HEK293 (cell line): ENCODE measurements at regions not wholly inside any gene's neighbourhood (a gene's known extent, or its start where the extent isn't known, plus 50 kb on each side); places are given as distances from the start of the nearest gene placed in this dataset.

ENCODE experiments used
- HOXA7 ChIP-seq: sonication (generic); formaldehyde crosslinking; IDR thresholded peaks from 2 replicates; pipeline ENCODE4 v1.8.1; 2022; ENCODE audit warnings: missing genetic modification reagents, borderline replicate concordance
- MZF1 ChIP-seq: fragments of 450-650 bp; formaldehyde crosslinking; IDR thresholded peaks from 2 replicates; pipeline ENCODE4 v1.5.1; 2017; ENCODE audit warnings: missing biosample characterization, missing genetic modification characterization, borderline replicate concordance
- PRDM1 ChIP-seq: fragments of 450-650 bp; formaldehyde crosslinking; IDR thresholded peaks from 2 replicates; pipeline ENCODE4; 2016; ENCODE audit warnings: missing biosample characterization, missing genetic modification characterization
- SP3 ChIP-seq: fragments of 450-650 bp; formaldehyde crosslinking; IDR thresholded peaks from 2 replicates; pipeline ENCODE4 v1.5.1; 2016; ENCODE audit warnings: missing biosample characterization, missing genetic modification characterization
- ZBTB17 ChIP-seq: fragments of 450-650 bp; formaldehyde crosslinking; IDR thresholded peaks from 2 replicates; pipeline ENCODE4 v1.5.1; 2016; ENCODE audit warnings: missing biosample characterization, missing genetic modification characterization
- ZBTB8A ChIP-seq: fragments of 450-650 bp; formaldehyde crosslinking; IDR thresholded peaks from 2 replicates; pipeline ENCODE4 v1.5.1; 2016; ENCODE audit warnings: missing biosample characterization, missing genetic modification characterization
- ZFP69B ChIP-seq: fragments of 450-650 bp; formaldehyde crosslinking; IDR thresholded peaks from 2 replicates; pipeline ENCODE4 v1.5.1; 2016; ENCODE audit warnings: missing biosample characterization, missing genetic modification characterization
- ZNF112 ChIP-seq: fragments of 450-650 bp; formaldehyde crosslinking; IDR thresholded peaks from 2 replicates; pipeline ENCODE4 v1.5.0; 2017; ENCODE audit warnings: missing biosample characterization, missing genetic modification characterization
- ZNF292 ChIP-seq: fragments of 450-650 bp; formaldehyde crosslinking; IDR thresholded peaks from 2 replicates; pipeline ENCODE4 v1.5.1; 2016; ENCODE audit warnings: low read depth, missing biosample characterization, missing genetic modification characterization, borderline replicate concordance
- ZNF302 ChIP-seq: fragments of 450-650 bp; formaldehyde crosslinking; IDR thresholded peaks from 2 replicates; pipeline ENCODE4 v1.5.1; 2016; ENCODE audit warnings: missing biosample characterization, missing genetic modification characterization, low read depth
- ZNF311 ChIP-seq: fragments of 450-650 bp; formaldehyde crosslinking; IDR thresholded peaks from 2 replicates; pipeline ENCODE4 v1.5.1; 2017; ENCODE audit warnings: missing biosample characterization, missing genetic modification characterization, borderline replicate concordance
- ZNF514 ChIP-seq: fragments of 450-650 bp; formaldehyde crosslinking; IDR thresholded peaks from 2 replicates; pipeline ENCODE4 v1.5.1; 2016; ENCODE audit warnings: missing biosample characterization, missing genetic modification characterization
- ZNF626 ChIP-seq: fragments of 450-650 bp; sonication (Bioruptor Pico); formaldehyde crosslinking; IDR thresholded peaks from 2 replicates; pipeline ENCODE4 v1.5.1; 2018; ENCODE audit warnings: missing biosample characterization, missing genetic modification characterization, inconsistent platforms
- ZNF677 ChIP-seq: fragments of 450-650 bp; IDR thresholded peaks from 2 replicates; pipeline ENCODE4 v1.5.0; 2018; ENCODE audit warnings: missing biosample characterization, mild to moderate bottlenecking, missing genetic modification characterization, moderate library complexity
- ZNF701 ChIP-seq: fragments of 450-650 bp; formaldehyde crosslinking; IDR thresholded peaks from 2 replicates; pipeline ENCODE4 v1.5.1; 2016; ENCODE audit warnings: missing biosample characterization, missing genetic modification characterization
- TF ChIP-seq, protein P1 (sequence below): fragments of 450-650 bp; formaldehyde crosslinking; IDR thresholded peaks from 2 replicates; pipeline ENCODE4 v1.5.1; 2016; ENCODE audit warnings: missing biosample characterization, missing genetic modification characterization
- TF ChIP-seq, protein P2 (sequence below): fragments of 450-650 bp; formaldehyde crosslinking; IDR thresholded peaks from 2 replicates; pipeline ENCODE4 v1.5.1; 2017; ENCODE audit warnings: missing biosample characterization, missing genetic modification characterization
- TF ChIP-seq, protein P3 (sequence below): fragments of 450-650 bp; formaldehyde crosslinking; IDR thresholded peaks from 2 replicates; pipeline ENCODE4 v1.5.1; 2016; ENCODE audit warnings: missing biosample characterization, missing genetic modification characterization, borderline replicate concordance
- TF ChIP-seq, protein P4 (sequence below): fragments of 450-650 bp; formaldehyde crosslinking; IDR thresholded peaks from 2 replicates; pipeline ENCODE4 v1.5.1; 2017; ENCODE audit warnings: missing biosample characterization, missing genetic modification characterization
- TF ChIP-seq, protein P5 (sequence below): fragments of 450-650 bp; formaldehyde crosslinking; IDR thresholded peaks from 2 replicates; pipeline ENCODE4 v1.5.1; 2017; ENCODE audit warnings: missing biosample characterization, missing genetic modification characterization
- TF ChIP-seq, protein P6 (sequence below): fragments of 450-650 bp; formaldehyde crosslinking; conservative IDR thresholded peaks from 2 replicates; pipeline ENCODE4 v1.5.1; 2016; ENCODE audit warnings: low read depth, missing biosample characterization, missing genetic modification characterization

DNA sequence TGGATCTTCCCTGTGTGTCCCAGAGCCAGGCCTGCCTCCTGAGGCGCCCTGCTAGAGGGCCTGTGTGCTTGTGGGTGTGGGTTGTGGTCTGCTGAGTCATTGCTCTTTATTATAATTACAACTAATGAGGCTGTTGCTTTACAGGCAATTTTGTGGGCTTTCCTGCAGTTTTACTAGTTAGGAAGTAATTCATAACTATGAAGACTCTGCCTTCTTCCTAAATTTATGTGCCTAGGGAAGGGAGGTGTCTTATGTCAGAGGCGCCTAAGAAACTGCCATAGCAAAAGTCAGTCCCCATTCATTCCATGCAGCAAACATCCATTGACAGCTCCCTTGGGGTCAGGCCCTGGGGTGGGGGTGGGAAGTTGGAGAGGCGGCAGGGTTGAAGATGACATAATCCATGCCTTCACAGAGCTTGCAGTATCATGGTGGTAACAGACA, 359.2 kb downstream of the IDS start (continued):
- TF ChIP-seq, protein P1, sequence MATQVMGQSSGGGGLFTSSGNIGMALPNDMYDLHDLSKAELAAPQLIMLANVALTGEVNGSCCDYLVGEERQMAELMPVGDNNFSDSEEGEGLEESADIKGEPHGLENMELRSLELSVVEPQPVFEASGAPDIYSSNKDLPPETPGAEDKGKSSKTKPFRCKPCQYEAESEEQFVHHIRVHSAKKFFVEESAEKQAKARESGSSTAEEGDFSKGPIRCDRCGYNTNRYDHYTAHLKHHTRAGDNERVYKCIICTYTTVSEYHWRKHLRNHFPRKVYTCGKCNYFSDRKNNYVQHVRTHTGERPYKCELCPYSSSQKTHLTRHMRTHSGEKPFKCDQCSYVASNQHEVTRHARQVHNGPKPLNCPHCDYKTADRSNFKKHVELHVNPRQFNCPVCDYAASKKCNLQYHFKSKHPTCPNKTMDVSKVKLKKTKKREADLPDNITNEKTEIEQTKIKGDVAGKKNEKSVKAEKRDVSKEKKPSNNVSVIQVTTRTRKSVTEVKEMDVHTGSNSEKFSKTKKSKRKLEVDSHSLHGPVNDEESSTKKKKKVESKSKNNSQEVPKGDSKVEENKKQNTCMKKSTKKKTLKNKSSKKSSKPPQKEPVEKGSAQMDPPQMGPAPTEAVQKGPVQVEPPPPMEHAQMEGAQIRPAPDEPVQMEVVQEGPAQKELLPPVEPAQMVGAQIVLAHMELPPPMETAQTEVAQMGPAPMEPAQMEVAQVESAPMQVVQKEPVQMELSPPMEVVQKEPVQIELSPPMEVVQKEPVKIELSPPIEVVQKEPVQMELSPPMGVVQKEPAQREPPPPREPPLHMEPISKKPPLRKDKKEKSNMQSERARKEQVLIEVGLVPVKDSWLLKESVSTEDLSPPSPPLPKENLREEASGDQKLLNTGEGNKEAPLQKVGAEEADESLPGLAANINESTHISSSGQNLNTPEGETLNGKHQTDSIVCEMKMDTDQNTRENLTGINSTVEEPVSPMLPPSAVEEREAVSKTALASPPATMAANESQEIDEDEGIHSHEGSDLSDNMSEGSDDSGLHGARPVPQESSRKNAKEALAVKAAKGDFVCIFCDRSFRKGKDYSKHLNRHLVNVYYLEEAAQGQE (tag by site-specific recombination), result no peak
- TF ChIP-seq ZBTB8A, result peak; percentile 55
- TF ChIP-seq, protein P2, sequence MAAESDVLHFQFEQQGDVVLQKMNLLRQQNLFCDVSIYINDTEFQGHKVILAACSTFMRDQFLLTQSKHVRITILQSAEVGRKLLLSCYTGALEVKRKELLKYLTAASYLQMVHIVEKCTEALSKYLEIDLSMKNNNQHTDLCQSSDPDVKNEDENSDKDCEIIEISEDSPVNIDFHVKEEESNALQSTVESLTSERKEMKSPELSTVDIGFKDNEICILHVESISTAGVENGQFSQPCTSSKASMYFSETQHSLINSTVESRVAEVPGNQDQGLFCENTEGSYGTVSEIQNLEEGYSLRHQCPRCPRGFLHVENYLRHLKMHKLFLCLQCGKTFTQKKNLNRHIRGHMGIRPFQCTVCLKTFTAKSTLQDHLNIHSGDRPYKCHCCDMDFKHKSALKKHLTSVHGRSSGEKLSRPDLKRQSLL (tag by site-specific recombination), result no peak
- TF ChIP-seq PRDM1 (tag by site-specific recombination), result no peak
- TF ChIP-seq ZNF112, result no peak
- TF ChIP-seq SP3 (tag by site-specific recombination), result no peak
- TF ChIP-seq HOXA7 (CRISPR knock-in tag), result no peak
- TF ChIP-seq, protein P3, sequence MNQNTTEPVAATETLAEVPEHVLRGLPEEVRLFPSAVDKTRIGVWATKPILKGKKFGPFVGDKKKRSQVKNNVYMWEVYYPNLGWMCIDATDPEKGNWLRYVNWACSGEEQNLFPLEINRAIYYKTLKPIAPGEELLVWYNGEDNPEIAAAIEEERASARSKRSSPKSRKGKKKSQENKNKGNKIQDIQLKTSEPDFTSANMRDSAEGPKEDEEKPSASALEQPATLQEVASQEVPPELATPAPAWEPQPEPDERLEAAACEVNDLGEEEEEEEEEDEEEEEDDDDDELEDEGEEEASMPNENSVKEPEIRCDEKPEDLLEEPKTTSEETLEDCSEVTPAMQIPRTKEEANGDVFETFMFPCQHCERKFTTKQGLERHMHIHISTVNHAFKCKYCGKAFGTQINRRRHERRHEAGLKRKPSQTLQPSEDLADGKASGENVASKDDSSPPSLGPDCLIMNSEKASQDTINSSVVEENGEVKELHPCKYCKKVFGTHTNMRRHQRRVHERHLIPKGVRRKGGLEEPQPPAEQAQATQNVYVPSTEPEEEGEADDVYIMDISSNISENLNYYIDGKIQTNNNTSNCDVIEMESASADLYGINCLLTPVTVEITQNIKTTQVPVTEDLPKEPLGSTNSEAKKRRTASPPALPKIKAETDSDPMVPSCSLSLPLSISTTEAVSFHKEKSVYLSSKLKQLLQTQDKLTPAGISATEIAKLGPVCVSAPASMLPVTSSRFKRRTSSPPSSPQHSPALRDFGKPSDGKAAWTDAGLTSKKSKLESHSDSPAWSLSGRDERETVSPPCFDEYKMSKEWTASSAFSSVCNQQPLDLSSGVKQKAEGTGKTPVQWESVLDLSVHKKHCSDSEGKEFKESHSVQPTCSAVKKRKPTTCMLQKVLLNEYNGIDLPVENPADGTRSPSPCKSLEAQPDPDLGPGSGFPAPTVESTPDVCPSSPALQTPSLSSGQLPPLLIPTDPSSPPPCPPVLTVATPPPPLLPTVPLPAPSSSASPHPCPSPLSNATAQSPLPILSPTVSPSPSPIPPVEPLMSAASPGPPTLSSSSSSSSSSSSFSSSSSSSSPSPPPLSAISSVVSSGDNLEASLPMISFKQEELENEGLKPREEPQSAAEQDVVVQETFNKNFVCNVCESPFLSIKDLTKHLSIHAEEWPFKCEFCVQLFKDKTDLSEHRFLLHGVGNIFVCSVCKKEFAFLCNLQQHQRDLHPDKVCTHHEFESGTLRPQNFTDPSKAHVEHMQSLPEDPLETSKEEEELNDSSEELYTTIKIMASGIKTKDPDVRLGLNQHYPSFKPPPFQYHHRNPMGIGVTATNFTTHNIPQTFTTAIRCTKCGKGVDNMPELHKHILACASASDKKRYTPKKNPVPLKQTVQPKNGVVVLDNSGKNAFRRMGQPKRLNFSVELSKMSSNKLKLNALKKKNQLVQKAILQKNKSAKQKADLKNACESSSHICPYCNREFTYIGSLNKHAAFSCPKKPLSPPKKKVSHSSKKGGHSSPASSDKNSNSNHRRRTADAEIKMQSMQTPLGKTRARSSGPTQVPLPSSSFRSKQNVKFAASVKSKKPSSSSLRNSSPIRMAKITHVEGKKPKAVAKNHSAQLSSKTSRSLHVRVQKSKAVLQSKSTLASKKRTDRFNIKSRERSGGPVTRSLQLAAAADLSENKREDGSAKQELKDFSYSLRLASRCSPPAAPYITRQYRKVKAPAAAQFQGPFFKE (tag by site-specific recombination), result no peak
- TF ChIP-seq, protein P4, sequence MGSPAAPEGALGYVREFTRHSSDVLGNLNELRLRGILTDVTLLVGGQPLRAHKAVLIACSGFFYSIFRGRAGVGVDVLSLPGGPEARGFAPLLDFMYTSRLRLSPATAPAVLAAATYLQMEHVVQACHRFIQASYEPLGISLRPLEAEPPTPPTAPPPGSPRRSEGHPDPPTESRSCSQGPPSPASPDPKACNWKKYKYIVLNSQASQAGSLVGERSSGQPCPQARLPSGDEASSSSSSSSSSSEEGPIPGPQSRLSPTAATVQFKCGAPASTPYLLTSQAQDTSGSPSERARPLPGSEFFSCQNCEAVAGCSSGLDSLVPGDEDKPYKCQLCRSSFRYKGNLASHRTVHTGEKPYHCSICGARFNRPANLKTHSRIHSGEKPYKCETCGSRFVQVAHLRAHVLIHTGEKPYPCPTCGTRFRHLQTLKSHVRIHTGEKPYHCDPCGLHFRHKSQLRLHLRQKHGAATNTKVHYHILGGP (tag by site-specific recombination), result no peak
- no peak for TF ChIP-seq ZNF626 (tag by site-specific recombination)
- TF ChIP-seq ZNF514, result no peak
- TF ChIP-seq ZNF677 (tag by site-specific recombination), result no peak
- no peak for TF ChIP-seq ZNF311 (tag by site-specific recombination)
- TF ChIP-seq MZF1 (tag by site-specific recombination), result no peak
- no peak for TF ChIP-seq ZNF701
- TF ChIP-seq, protein P5, sequence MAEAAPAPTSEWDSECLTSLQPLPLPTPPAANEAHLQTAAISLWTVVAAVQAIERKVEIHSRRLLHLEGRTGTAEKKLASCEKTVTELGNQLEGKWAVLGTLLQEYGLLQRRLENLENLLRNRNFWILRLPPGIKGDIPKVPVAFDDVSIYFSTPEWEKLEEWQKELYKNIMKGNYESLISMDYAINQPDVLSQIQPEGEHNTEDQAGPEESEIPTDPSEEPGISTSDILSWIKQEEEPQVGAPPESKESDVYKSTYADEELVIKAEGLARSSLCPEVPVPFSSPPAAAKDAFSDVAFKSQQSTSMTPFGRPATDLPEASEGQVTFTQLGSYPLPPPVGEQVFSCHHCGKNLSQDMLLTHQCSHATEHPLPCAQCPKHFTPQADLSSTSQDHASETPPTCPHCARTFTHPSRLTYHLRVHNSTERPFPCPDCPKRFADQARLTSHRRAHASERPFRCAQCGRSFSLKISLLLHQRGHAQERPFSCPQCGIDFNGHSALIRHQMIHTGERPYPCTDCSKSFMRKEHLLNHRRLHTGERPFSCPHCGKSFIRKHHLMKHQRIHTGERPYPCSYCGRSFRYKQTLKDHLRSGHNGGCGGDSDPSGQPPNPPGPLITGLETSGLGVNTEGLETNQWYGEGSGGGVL (tag by site-specific recombination), result peak; percentile 26; the same call in 1 of the 2 replicates
- no peak for TF ChIP-seq ZNF292 (tag by site-specific recombination)
- TF ChIP-seq, protein P6, sequence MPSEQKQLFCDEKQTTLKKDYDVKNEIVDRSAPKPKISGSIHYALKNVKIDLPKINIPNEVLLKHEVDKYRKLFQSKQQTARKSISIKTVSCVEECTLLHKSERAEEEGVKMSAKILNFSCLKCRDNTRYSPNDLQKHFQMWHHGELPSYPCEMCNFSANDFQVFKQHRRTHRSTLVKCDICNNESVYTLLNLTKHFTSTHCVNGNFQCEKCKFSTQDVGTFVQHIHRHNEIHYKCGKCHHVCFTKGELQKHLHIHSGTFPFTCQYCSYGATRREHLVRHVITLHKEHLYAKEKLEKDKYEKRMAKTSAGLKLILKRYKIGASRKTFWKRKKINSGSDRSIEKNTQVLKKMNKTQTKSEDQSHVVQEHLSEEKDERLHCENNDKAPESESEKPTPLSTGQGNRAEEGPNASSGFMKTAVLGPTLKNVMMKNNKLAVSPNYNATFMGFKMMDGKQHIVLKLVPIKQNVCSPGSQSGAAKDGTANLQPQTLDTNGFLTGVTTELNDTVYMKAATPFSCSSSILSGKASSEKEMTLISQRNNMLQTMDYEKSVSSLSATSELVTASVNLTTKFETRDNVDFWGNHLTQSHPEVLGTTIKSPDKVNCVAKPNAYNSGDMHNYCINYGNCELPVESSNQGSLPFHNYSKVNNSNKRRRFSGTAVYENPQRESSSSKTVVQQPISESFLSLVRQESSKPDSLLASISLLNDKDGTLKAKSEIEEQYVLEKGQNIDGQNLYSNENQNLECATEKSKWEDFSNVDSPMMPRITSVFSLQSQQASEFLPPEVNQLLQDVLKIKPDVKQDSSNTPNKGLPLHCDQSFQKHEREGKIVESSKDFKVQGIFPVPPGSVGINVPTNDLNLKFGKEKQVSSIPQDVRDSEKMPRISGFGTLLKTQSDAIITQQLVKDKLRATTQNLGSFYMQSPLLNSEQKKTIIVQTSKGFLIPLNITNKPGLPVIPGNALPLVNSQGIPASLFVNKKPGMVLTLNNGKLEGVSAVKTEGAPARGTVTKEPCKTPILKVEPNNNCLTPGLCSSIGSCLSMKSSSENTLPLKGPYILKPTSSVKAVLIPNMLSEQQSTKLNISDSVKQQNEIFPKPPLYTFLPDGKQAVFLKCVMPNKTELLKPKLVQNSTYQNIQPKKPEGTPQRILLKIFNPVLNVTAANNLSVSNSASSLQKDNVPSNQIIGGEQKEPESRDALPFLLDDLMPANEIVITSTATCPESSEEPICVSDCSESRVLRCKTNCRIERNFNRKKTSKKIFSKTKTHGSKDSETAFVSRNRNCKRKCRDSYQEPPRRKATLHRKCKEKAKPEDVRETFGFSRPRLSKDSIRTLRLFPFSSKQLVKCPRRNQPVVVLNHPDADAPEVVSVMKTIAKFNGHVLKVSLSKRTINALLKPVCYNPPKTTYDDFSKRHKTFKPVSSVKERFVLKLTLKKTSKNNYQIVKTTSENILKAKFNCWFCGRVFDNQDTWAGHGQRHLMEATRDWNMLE, result no peak
- TF ChIP-seq ZBTB17 (tag by site-specific recombination), result no peak
- TF ChIP-seq ZFP69B, result no peak; the same call in 1 of the 2 replicates
- TF ChIP-seq ZNF302 (tag by site-specific recombination), result no peak
